Choroid plexus epithelial cell (primary cell): ENCODE measurements at regions not wholly inside any gene's neighbourhood (a gene's known extent, or its start where the extent isn't known, plus 50 kb on each side); places are given as distances from the start of the nearest gene placed in this dataset.

Experiments
- DNase-seq: peaks from one replicate; pipeline ENCODE4 v3.0.0-alpha.2; 2010; ENCODE audit warnings: low read depth
- H3K4me3 ChIP-seq: 2 replicates; pipeline ENCODE4 v1.5.1; 2011; ENCODE audit warnings: low read depth, mild to moderate bottlenecking, control low read depth, low read length, moderate library complexity
- CTCF ChIP-seq: conservative IDR thresholded peaks from 2 replicates; pipeline ENCODE4 v1.5.1; 2011; ENCODE audit warnings: low read depth, mild to moderate bottlenecking, control low read depth, inconsistent platforms, low read length, moderate library complexity

GRCh38 chr22:26757496-26757895, 100.1 kb downstream of the MIAT start:
- no peak for TF ChIP-seq CTCF
- no peak overlapping the region for H3K4me3 ChIP-seq
- DNase-seq, result no peak

- no peak overlapping the region for H3K4me3 ChIP-seq
- no peak for DNase-seq
- no peak for TF ChIP-seq CTCF
Observed at GRCh38 chr22:26762503-26763472, 105.4 kb downstream of the MIAT start.

- no peak overlapping the region for H3K4me3 ChIP-seq
- peak; percentile 50 for DNase-seq
- peak; percentile 24 for TF ChIP-seq CTCF
Observed at GRCh38 chr22:26763633-26764361, 106.4 kb downstream of the MIAT start.

GRCh38 chr22:26766510-26767350, 109.3 kb downstream of the MIAT start:
- no peak overlapping the region for H3K4me3 ChIP-seq
- no peak for TF ChIP-seq CTCF
- DNase-seq, result no peak

- DNase-seq, result no peak
- no peak for TF ChIP-seq CTCF
- no peak overlapping the region for H3K4me3 ChIP-seq
Observed at GRCh38 chr22:26767351-26768155, 110.2 kb downstream of the MIAT start.

- DNase-seq, result no peak
- TF ChIP-seq CTCF, result no peak
- no peak overlapping the region for H3K4me3 ChIP-seq
Observed at GRCh38 chr22:26768156-26768515, 110.7 kb downstream of the MIAT start.
